GM12891 (cell line): ENCODE measurements at regions not wholly inside any gene's neighbourhood (a gene's known extent, or its start where the extent isn't known, plus 50 kb on each side); places are given as distances from the start of the nearest gene placed in this dataset.

Experiments
- DNase-seq: peaks from one replicate; pipeline ENCODE4 v3.0.0; 2011; ENCODE audit warnings: low spot score; ENCODE audit not compliant: insufficient read length
- FAIRE-seq: peaks from 2 replicates; lab custom pipeline; 2011; peaks lifted over from hg19 to GRCh38; lab: Jason Lieb, UNC
- PAX5 ChIP-seq: IDR thresholded peaks from 2 replicates; pipeline ENCODE4 v1.6.1; 2011; ENCODE audit warnings: low read length, moderate library complexity, mild to moderate bottlenecking; ENCODE audit not compliant: insufficient read depth, severe bottlenecking
- POLR2A ChIP-seq: IDR thresholded peaks from 2 replicates; pipeline ENCODE4 v1.6.1; 2011; ENCODE audit warnings: low read depth, low read length, control low read depth
- POLR2AphosphoS5 ChIP-seq: IDR thresholded peaks from 2 replicates; pipeline ENCODE4 v1.6.1; 2011; ENCODE audit warnings: low read depth, low read length, control low read depth
- POU2F2 ChIP-seq: IDR thresholded peaks from 2 replicates; pipeline ENCODE4 v1.6.1; 2011; ENCODE audit warnings: low read depth, mild to moderate bottlenecking, control low read depth, low read length, moderate library complexity
- SPI1 ChIP-seq: IDR thresholded peaks from 2 replicates; pipeline ENCODE4 v1.6.1; 2011; ENCODE audit warnings: low read depth, low read length, control low read depth
- TAF1 ChIP-seq: IDR thresholded peaks from 2 replicates; pipeline ENCODE4 v1.6.1; 2011; ENCODE audit warnings: low read depth, low read length, control low read depth

GRCh38 chr5:126172812-126173211 lies 250.4 kb upstream of the GRAMD2B start:
- TF ChIP-seq POLR2A (no peak), POU2F2 (no peak), POLR2AphosphoS5 (no peak), SPI1 (no peak), PAX5 (no peak), TAF1 (no peak)
- FAIRE-seq, result no peak
- no peak for DNase-seq

- no peak for DNase-seq
- TF ChIP-seq SPI1, result no peak
- no peak for TF ChIP-seq PAX5
- no peak for TF ChIP-seq POLR2A
- FAIRE-seq, result no peak
Observed at GRCh38 chr5:126178521-126178920, 244.7 kb upstream of the GRAMD2B start.

GRCh38 chr5:126182971-126183695 lies 240.1 kb upstream of the GRAMD2B start:
- TF ChIP-seq POU2F2 (no peak), TAF1 (no peak), SPI1 (no peak), PAX5 (no peak), POLR2A (no peak), POLR2AphosphoS5 (no peak)
- FAIRE-seq, result no peak

GRCh38 chr5:126184474-126184873 lies 238.7 kb upstream of the GRAMD2B start:
- no peak for FAIRE-seq
- no peak for DNase-seq
- TF ChIP-seq PAX5 (no peak), POU2F2 (no peak), TAF1 (no peak), SPI1 (no peak), POLR2AphosphoS5 (no peak), POLR2A (no peak)

More at GRCh38 chr5:126182971-126183695, 240.1 kb upstream of the GRAMD2B start:
- no peak for DNase-seq

- TF ChIP-seq POU2F2 (no peak), PAX5 (no peak), TAF1 (no peak), POLR2A (no peak)
- FAIRE-seq (no peak), DNase-seq (no peak)
Observed at GRCh38 chr5:126186210-126186609, 237.0 kb upstream of the GRAMD2B start.

- TF ChIP-seq PAX5 (no peak), POU2F2 (no peak), POLR2A (no peak), SPI1 (no peak), TAF1 (no peak), POLR2AphosphoS5 (no peak)
- no peak for DNase-seq
- no peak for FAIRE-seq
Observed at GRCh38 chr5:126188804-126189203, 234.4 kb upstream of the GRAMD2B start.

GRCh38 chr5:126189231-126189630 lies 234.0 kb upstream of the GRAMD2B start:
- TF ChIP-seq POU2F2 (no peak), SPI1 (no peak), POLR2AphosphoS5 (no peak), TAF1 (no peak), POLR2A (no peak), PAX5 (no peak)
- DNase-seq (no peak), FAIRE-seq (no peak)

- no peak for TF ChIP-seq POU2F2
- TF ChIP-seq TAF1, result no peak
- TF ChIP-seq POLR2A, result no peak
- TF ChIP-seq PAX5, result no peak
- TF ChIP-seq SPI1, result no peak
- no peak for TF ChIP-seq POLR2AphosphoS5
- DNase-seq (no peak), FAIRE-seq (no peak)
Observed at GRCh38 chr5:126189862-126190261, 233.3 kb upstream of the GRAMD2B start.

- TF ChIP-seq POLR2A (no peak), SPI1 (no peak), PAX5 (no peak), POLR2AphosphoS5 (no peak), TAF1 (no peak), POU2F2 (no peak)
- FAIRE-seq (no peak), DNase-seq (no peak)
Observed at GRCh38 chr5:126192226-126192625, 231.0 kb upstream of the GRAMD2B start.

GRCh38 chr5:126195410-126196100 lies 227.7 kb upstream of the GRAMD2B start:
- DNase-seq (no peak), FAIRE-seq (no peak)
- TF ChIP-seq SPI1 (no peak), PAX5 (no peak), POU2F2 (no peak), POLR2AphosphoS5 (no peak), POLR2A (no peak), TAF1 (no peak)

GRCh38 chr5:126198531-126198930 lies 224.7 kb upstream of the GRAMD2B start:
- DNase-seq (no peak), FAIRE-seq (no peak)
- no peak for TF ChIP-seq POLR2AphosphoS5
- no peak for TF ChIP-seq POU2F2
- no peak for TF ChIP-seq SPI1
- TF ChIP-seq POLR2A, result no peak
- TF ChIP-seq TAF1, result no peak
- TF ChIP-seq PAX5, result no peak
